Loucy (cell line): ENCODE measurements at regions not wholly inside any gene's neighbourhood (a gene's known extent, or its start where the extent isn't known, plus 50 kb on each side); places are given as distances from the start of the nearest gene placed in this dataset.

Experiments used
- H2AFZ ChIP-seq: fragments of 200-600 bp; sonication (generic); 2 replicates; pipeline ENCODE4 v1.6.0; 2016; ENCODE audit warnings: antibody characterized with exemption, mild to moderate bottlenecking, low read length, moderate library complexity
- H3F3A ChIP-seq: fragments of 200-600 bp; 2 replicates; pipeline ENCODE4 v1.6.0; 2016; ENCODE audit warnings: antibody characterized with exemption, low read depth, mild to moderate bottlenecking
- H3K27me3 ChIP-seq: fragments of 200-600 bp; sonication (generic); 2 replicates; pipeline ENCODE4 v1.6.1; 2014; ENCODE audit warnings: low read length, mild to moderate bottlenecking; ENCODE audit not compliant: insufficient read depth, poor library complexity, severe bottlenecking
- H3K36me3 ChIP-seq: fragments of 200-600 bp; sonication (generic); 2 replicates; pipeline ENCODE4 v1.6.1; 2016; ENCODE audit warnings: low read length; ENCODE audit not compliant: insufficient read depth
- H3K4me1 ChIP-seq: fragments of 200-600 bp; sonication (generic); 2 replicates; pipeline ENCODE4 v1.5.1; 2014; ENCODE audit warnings: low read length, mild to moderate bottlenecking; ENCODE audit not compliant: insufficient read depth, poor library complexity, severe bottlenecking
- H3K4me2 ChIP-seq: fragments of 200-600 bp; sonication (generic); 2 replicates; pipeline ENCODE4 v1.6.0; 2014; ENCODE audit warnings: antibody characterized with exemption, low read length, low read depth, mild to moderate bottlenecking; ENCODE audit not compliant: poor library complexity, severe bottlenecking
- H3K4me3 ChIP-seq: fragments of 200-600 bp; sonication (generic); 2 replicates; pipeline ENCODE4 v1.5.1; 2014; ENCODE audit warnings: low read length, mild to moderate bottlenecking, mixed read lengths; ENCODE audit not compliant: poor library complexity, severe bottlenecking
- H3K79me2 ChIP-seq: fragments of 200-600 bp; sonication (generic); 2 replicates; pipeline ENCODE4 v1.6.1; 2014; ENCODE audit warnings: low read length; ENCODE audit not compliant: insufficient read depth
- H3K9ac ChIP-seq: fragments of 200-600 bp; sonication (generic); 2 replicates; pipeline ENCODE4 v1.6.0; 2014; ENCODE audit warnings: mild to moderate bottlenecking, low read depth, low read length, moderate library complexity; ENCODE audit not compliant: poor library complexity, severe bottlenecking
- H3K9me2 ChIP-seq: fragments of 200-600 bp; sonication (generic); replicated peaks from 2 replicates; pipeline ENCODE4 v1.6.1; 2016; ENCODE audit warnings: low read depth, low read length, mixed read lengths
- H3K9me3 ChIP-seq: fragments of 200-600 bp; sonication (generic); 2 replicates; pipeline ENCODE4 v1.6.1; 2014; ENCODE audit warnings: mild to moderate bottlenecking, antibody characterized with exemption, low read length, low read depth; ENCODE audit not compliant: insufficient read depth
- H4K20me1 ChIP-seq: fragments of 200-600 bp; sonication (generic); 2 replicates; pipeline ENCODE4 v1.6.0; 2014; ENCODE audit warnings: antibody characterized with exemption, low read length, mild to moderate bottlenecking; ENCODE audit not compliant: insufficient read depth, poor library complexity, severe bottlenecking
- EZH2phosphoT487 ChIP-seq: fragments of 200-600 bp; IDR thresholded peaks from 2 replicates; pipeline ENCODE4 v1.6.1; 2018; ENCODE audit warnings: antibody characterized with exemption, mild to moderate bottlenecking, moderate library complexity, borderline replicate concordance
- TF ChIP-seq, protein P1 (sequence below): fragments of 200-600 bp; sonication (generic); conservative IDR thresholded peaks from 2 replicates; pipeline ENCODE4 v1.5.1; 2014; ENCODE audit warnings: mild to moderate bottlenecking, antibody characterized with exemption, low read length

DNA sequence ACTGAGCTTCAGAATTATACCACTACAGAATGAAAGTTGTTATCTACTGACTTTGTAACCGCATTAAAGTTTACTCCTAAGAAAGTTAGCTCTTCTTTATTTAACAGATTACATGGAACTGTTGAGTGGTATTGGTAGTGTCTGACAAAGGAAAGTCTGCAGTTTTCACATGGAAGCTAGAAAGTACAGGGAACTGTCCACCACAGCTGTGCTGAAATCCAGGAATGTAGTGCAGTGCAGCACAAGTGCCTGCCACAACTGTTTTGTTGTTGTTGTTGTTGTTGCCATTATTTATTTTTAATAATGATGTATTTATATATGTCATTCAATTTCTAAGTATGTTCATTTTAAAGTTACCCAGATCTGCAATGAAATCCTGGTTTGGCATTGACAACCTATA is 464.9 kb downstream of the TBC1D32 start:
- TF ChIP-seq, protein P1, sequence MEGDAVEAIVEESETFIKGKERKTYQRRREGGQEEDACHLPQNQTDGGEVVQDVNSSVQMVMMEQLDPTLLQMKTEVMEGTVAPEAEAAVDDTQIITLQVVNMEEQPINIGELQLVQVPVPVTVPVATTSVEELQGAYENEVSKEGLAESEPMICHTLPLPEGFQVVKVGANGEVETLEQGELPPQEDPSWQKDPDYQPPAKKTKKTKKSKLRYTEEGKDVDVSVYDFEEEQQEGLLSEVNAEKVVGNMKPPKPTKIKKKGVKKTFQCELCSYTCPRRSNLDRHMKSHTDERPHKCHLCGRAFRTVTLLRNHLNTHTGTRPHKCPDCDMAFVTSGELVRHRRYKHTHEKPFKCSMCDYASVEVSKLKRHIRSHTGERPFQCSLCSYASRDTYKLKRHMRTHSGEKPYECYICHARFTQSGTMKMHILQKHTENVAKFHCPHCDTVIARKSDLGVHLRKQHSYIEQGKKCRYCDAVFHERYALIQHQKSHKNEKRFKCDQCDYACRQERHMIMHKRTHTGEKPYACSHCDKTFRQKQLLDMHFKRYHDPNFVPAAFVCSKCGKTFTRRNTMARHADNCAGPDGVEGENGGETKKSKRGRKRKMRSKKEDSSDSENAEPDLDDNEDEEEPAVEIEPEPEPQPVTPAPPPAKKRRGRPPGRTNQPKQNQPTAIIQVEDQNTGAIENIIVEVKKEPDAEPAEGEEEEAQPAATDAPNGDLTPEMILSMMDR: no peak
- TF ChIP-seq EZH2phosphoT487: no peak
- no peaks in the 10 kb centered on the region for H3K27me3 ChIP-seq

DNA sequence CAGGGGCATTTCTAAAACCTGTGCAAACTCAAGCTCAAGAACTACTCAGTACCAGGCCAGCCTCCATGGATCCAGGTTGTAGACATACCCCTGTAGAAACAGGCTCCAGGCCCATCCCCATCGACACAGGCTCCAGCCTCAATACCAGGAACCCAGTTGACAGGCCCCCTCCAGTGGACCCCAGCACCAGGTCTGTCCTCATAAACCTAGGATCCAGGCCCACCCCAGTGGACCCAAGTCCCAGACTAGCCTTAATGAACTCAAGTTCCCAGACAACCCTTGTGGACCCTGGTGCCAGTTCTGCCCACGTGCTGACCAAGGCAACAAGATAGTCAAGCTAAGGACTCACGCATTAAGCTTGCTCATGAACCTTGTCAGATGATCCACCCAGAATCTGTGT is 476.9 kb downstream of the TBC1D32 start:
- TF ChIP-seq EZH2phosphoT487: no peak
- TF ChIP-seq, protein P1: no peak
- H2AFZ ChIP-seq: no peak overlapping the region
- H3K9me2 ChIP-seq: no peaks in the 10 kb centered on the region
- H3K79me2 ChIP-seq: no peaks in the 10 kb centered on the region
- H3F3A ChIP-seq: no peaks in the 10 kb centered on the region
- H3K4me2 ChIP-seq: no peak overlapping the region
- no peaks in the 10 kb centered on the region for H3K9me3 ChIP-seq
- no peak overlapping the region for H3K4me3 ChIP-seq
- no peak overlapping the region for H3K9ac ChIP-seq
- no peaks in the 10 kb centered on the region for H3K36me3 ChIP-seq
- H3K4me1 ChIP-seq: no peaks in the 10 kb centered on the region
- H3K27me3 ChIP-seq: no peaks in the 10 kb centered on the region
- H4K20me1 ChIP-seq: no peaks in the 10 kb centered on the region

More for the DNA sequence above, 464.9 kb downstream of the TBC1D32 start:
- no peak overlapping the region for H3K4me2 ChIP-seq
- no peak overlapping the region for H3K4me3 ChIP-seq
- no peaks in the 10 kb centered on the region for H4K20me1 ChIP-seq
- no peaks in the 10 kb centered on the region for H3K4me1 ChIP-seq
- no peaks in the 10 kb centered on the region for H3K36me3 ChIP-seq
- H3K79me2 ChIP-seq: no peaks in the 10 kb centered on the region
- no peak overlapping the region for H3K9ac ChIP-seq
- no peaks in the 10 kb centered on the region; the same call in 1 of the 2 replicates for H3K9me3 ChIP-seq
- no peaks in the 10 kb centered on the region; the same call in 1 of the 2 replicates for H3K9me2 ChIP-seq
- no peaks in the 10 kb centered on the region for H3F3A ChIP-seq
- H2AFZ ChIP-seq: no peak overlapping the region

DNA sequence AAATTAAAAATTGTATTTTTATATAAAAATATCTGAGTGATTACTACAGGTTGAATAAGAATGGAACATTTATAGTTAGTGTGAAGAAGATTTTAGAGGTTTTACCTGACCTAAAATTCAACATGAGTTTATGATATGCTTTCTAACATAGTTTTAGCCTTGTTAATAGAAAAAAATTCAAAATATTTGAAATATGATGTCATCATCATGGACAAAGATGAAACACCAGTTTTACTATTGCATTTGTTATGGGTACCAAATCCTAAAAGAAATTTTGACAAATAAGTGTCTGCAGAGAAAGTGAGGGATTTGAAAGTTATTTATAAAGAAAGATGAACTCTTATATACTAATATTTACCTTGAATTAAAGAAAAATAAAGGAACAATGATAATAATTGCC is 479.7 kb downstream of the TBC1D32 start:
- Histone ChIP-seq H3K79me2 (no peaks in the 10 kb centered on the region), H3K4me3 (no peak overlapping the region), H3K9me2 (no peaks in the 10 kb centered on the region), H3K27me3 (no peaks in the 10 kb centered on the region), H3K9me3 (no peaks in the 10 kb centered on the region), H2AFZ (no peak overlapping the region), H3K9ac (no peak overlapping the region), H3F3A (no peaks in the 10 kb centered on the region), H3K4me2 (no peak overlapping the region), H3K36me3 (no peaks in the 10 kb centered on the region), H4K20me1 (no peaks in the 10 kb centered on the region), H3K4me1 (no peaks in the 10 kb centered on the region)
- TF ChIP-seq EZH2phosphoT487: no peak
- TF ChIP-seq, protein P1: no peak
